ENCODE measurements at regions not wholly inside any gene's neighbourhood (a gene's known extent, or its start where the extent isn't known, plus 50 kb on each side); places are given as distances from the start of the nearest gene placed in this dataset.

GRCh38 chr5:155649666-155650065 lies 636.1 kb downstream of the KIF4B start:
- H3K36me3 ChIP-seq (ENCODE audit: low read length), result no peaks in the 10 kb centered on the region
- H3K9me3 ChIP-seq (ENCODE audit: insufficient read depth, low read length), result no peaks in the 10 kb centered on the region
- no peak for TF ChIP-seq CTCF (IDR thresholded peaks at IDR 0.05; ENCODE audit: insufficient read depth, low read length, poor library complexity, severe bottlenecking)
- no peak for TF ChIP-seq EZH2phosphoT487 (conservative IDR thresholded peaks at IDR 0.05; ENCODE audit: low read length)
- no peaks in the 10 kb centered on the region for H4K20me1 ChIP-seq (ENCODE audit: low read depth, low read length)
- H3K9me2 ChIP-seq (replicated peaks; ENCODE audit: insufficient read depth, low read length), result no peaks in the 10 kb centered on the region
- no peak overlapping the region for H2AFZ ChIP-seq (ENCODE audit: low read depth, low read length, severe bottlenecking)
- no peaks in the 10 kb centered on the region for H3K79me2 ChIP-seq (ENCODE audit: insufficient read depth, low read length)
- no peak overlapping the region for H3K27ac ChIP-seq (ENCODE audit: low read depth, low read length)
- H3K4me2 ChIP-seq (ENCODE audit: low read depth, low read length, poor library complexity, severe bottlenecking), result no peak overlapping the region
- H3K9ac ChIP-seq (ENCODE audit: low read length), result no peak overlapping the region
- H3F3A ChIP-seq (ENCODE audit: insufficient read depth), result no peaks in the 10 kb centered on the region
- no peak overlapping the region for H3K4me3 ChIP-seq (ENCODE audit: insufficient read depth, low read length, poor library complexity, severe bottlenecking)
- H3K27me3 ChIP-seq (ENCODE audit: low read length), result no peaks in the 10 kb centered on the region

GRCh38 chr5:155655569-155655968 lies 642.0 kb downstream of the KIF4B start:
- no peaks in the 10 kb centered on the region for H3F3A ChIP-seq (ENCODE audit: insufficient read depth)
- no peak overlapping the region for H3K4me2 ChIP-seq (ENCODE audit: low read depth, low read length, poor library complexity, severe bottlenecking)
- H3K27ac ChIP-seq (ENCODE audit: low read depth, low read length), result no peak overlapping the region
- H3K9me2 ChIP-seq (replicated peaks; ENCODE audit: insufficient read depth, low read length), result no peaks in the 10 kb centered on the region
- no peaks in the 10 kb centered on the region for H3K9me3 ChIP-seq (ENCODE audit: insufficient read depth, low read length)
- H3K79me2 ChIP-seq (ENCODE audit: insufficient read depth, low read length), result no peaks in the 10 kb centered on the region
- no peak overlapping the region for H3K9ac ChIP-seq (ENCODE audit: low read length)
- H2AFZ ChIP-seq (ENCODE audit: low read depth, low read length, severe bottlenecking), result no peak overlapping the region
- H3K4me3 ChIP-seq (ENCODE audit: insufficient read depth, low read length, poor library complexity, severe bottlenecking), result no peak overlapping the region
- no peaks in the 10 kb centered on the region for H3K27me3 ChIP-seq (ENCODE audit: low read length)
- no peak for TF ChIP-seq CTCF (IDR thresholded peaks at IDR 0.05; ENCODE audit: insufficient read depth, low read length, poor library complexity, severe bottlenecking)
- no peak for TF ChIP-seq EZH2phosphoT487 (conservative IDR thresholded peaks at IDR 0.05; ENCODE audit: low read length)
- no peaks in the 10 kb centered on the region for H3K36me3 ChIP-seq (ENCODE audit: low read length)
- no peaks in the 10 kb centered on the region for H4K20me1 ChIP-seq (ENCODE audit: low read depth, low read length)

GRCh38 chr5:155661859-155662258 lies 648.3 kb downstream of the KIF4B start:
- no peak for TF ChIP-seq EZH2phosphoT487 (conservative IDR thresholded peaks at IDR 0.05; ENCODE audit: low read length)
- TF ChIP-seq CTCF (IDR thresholded peaks at IDR 0.05; ENCODE audit: insufficient read depth, low read length, poor library complexity, severe bottlenecking), result no peak
- Histone ChIP-seq H3K9me3 (ENCODE audit: insufficient read depth, low read length) (no peaks in the 10 kb centered on the region), H3K4me3 (ENCODE audit: insufficient read depth, low read length, poor library complexity, severe bottlenecking) (no peak overlapping the region), H3F3A (ENCODE audit: insufficient read depth) (no peaks in the 10 kb centered on the region), H2AFZ (ENCODE audit: low read depth, low read length, severe bottlenecking) (no peak overlapping the region), H3K79me2 (ENCODE audit: insufficient read depth, low read length) (no peaks in the 10 kb centered on the region), H3K9me2 (replicated peaks; ENCODE audit: insufficient read depth, low read length) (no peaks in the 10 kb centered on the region), H3K27ac (ENCODE audit: low read depth, low read length) (no peak overlapping the region), H3K36me3 (ENCODE audit: low read length) (no peaks in the 10 kb centered on the region), H3K4me2 (ENCODE audit: low read depth, low read length, poor library complexity, severe bottlenecking) (no peak overlapping the region), H3K9ac (ENCODE audit: low read length) (no peak overlapping the region), H3K27me3 (ENCODE audit: low read length) (no peaks in the 10 kb centered on the region), H4K20me1 (ENCODE audit: low read depth, low read length) (no peaks in the 10 kb centered on the region)
